H9 (cell line): ENCODE measurements at regions not wholly inside any gene's neighbourhood (a gene's known extent, or its start where the extent isn't known, plus 50 kb on each side); places are given as distances from the start of the nearest gene placed in this dataset.

Source experiments
- DNase-seq: peaks from one replicate; pipeline ENCODE4 v3.0.0-alpha.2; 2017
- H2AFZ ChIP-seq: one replicate; pipeline ENCODE4 v1.6.1; 2013; ENCODE audit warnings: mild to moderate bottlenecking, low read length, control low read depth, moderate library complexity
- H2AK5ac ChIP-seq: 2 replicates; pipeline ENCODE4 v1.6.1; 2013; ENCODE audit warnings: low read length, control low read depth, mixed read lengths; ENCODE audit not compliant: insufficient read length
- H2BK120ac ChIP-seq: one replicate; pipeline ENCODE4 v1.6.1; 2013; ENCODE audit warnings: low read depth, mild to moderate bottlenecking, low read length, control low read depth, inconsistent platforms; ENCODE audit not compliant: poor library complexity, severe bottlenecking
- H2BK12ac ChIP-seq: 2 replicates; pipeline ENCODE4 v1.6.1; 2013; ENCODE audit warnings: low read length, control low read depth, mixed read lengths, low read depth; ENCODE audit not compliant: insufficient read length
- H2BK15ac ChIP-seq: 2 replicates; pipeline ENCODE4 v1.6.1; 2013; ENCODE audit warnings: low read depth, low read length, control low read depth
- H2BK20ac ChIP-seq: one replicate; pipeline ENCODE4 v1.6.1; 2013; ENCODE audit warnings: low read depth, mild to moderate bottlenecking, low read length, control low read depth, inconsistent platforms; ENCODE audit not compliant: poor library complexity, severe bottlenecking
- H2BK5ac ChIP-seq: 2 replicates; pipeline ENCODE4 v1.6.1; 2013; ENCODE audit warnings: low read length, control low read depth, mixed read lengths; ENCODE audit not compliant: insufficient read length
- H3K14ac ChIP-seq: 2 replicates; pipeline ENCODE4 v1.6.1; 2013; ENCODE audit warnings: low read length, control low read depth; ENCODE audit not compliant: insufficient read depth
- H3K18ac ChIP-seq: 2 replicates; pipeline ENCODE4 v1.6.1; 2013; ENCODE audit warnings: low read depth, mild to moderate bottlenecking, mixed read lengths, low read length, control low read depth; ENCODE audit not compliant: insufficient read length
- H3K23ac ChIP-seq: 2 replicates; pipeline ENCODE4 v1.6.1; 2013; ENCODE audit warnings: low read length, control low read depth, mixed read lengths, low read depth; ENCODE audit not compliant: insufficient read length
- H3K23me2 ChIP-seq: 2 replicates; pipeline ENCODE4 v1.6.1; 2013; ENCODE audit warnings: low read depth, mild to moderate bottlenecking, mixed read lengths, low read length, control low read depth; ENCODE audit not compliant: insufficient read length, poor library complexity, severe bottlenecking
- H3K27ac ChIP-seq: 2 replicates; pipeline ENCODE4 v1.5.1; 2013; ENCODE audit warnings: low read length, control low read depth, mixed read lengths, low read depth; ENCODE audit not compliant: insufficient read length
- H3K27me3 ChIP-seq: 2 replicates; pipeline ENCODE4 v1.6.1; 2013; ENCODE audit warnings: low read length, control low read depth, inconsistent platforms; ENCODE audit not compliant: insufficient read depth
- H3K4ac ChIP-seq: 2 replicates; pipeline ENCODE4 v1.6.1; 2013; ENCODE audit warnings: low read depth, mild to moderate bottlenecking, control low read depth, inconsistent platforms, low read length, moderate library complexity
- H3K4me1 ChIP-seq: 2 replicates; pipeline ENCODE4 v1.6.1; 2013; ENCODE audit warnings: low read length, control low read depth, inconsistent platforms; ENCODE audit not compliant: insufficient read depth
- H3K4me2 ChIP-seq: 2 replicates; pipeline ENCODE4 v1.6.1; 2013; ENCODE audit warnings: low read length, control low read depth, mixed read lengths; ENCODE audit not compliant: insufficient read length, insufficient read depth
- H3K56ac ChIP-seq: 2 replicates; pipeline ENCODE4 v1.6.1; 2013; ENCODE audit warnings: low read depth, mild to moderate bottlenecking, mixed read lengths, low read length, control low read depth; ENCODE audit not compliant: insufficient read length
- H3K79me1 ChIP-seq: 2 replicates; pipeline ENCODE4 v1.6.1; 2013; ENCODE audit warnings: low read depth, mild to moderate bottlenecking, moderate library complexity, low read length, control low read depth, inconsistent platforms; ENCODE audit not compliant: insufficient read depth, poor library complexity, severe bottlenecking
- H3K79me2 ChIP-seq: 2 replicates; pipeline ENCODE4 v1.6.1; 2013; ENCODE audit warnings: low read length, control low read depth, inconsistent platforms; ENCODE audit not compliant: insufficient read depth
- H3K9ac ChIP-seq: 2 replicates; pipeline ENCODE4 v1.6.1; 2013; ENCODE audit warnings: low read length, control low read depth, mixed read lengths; ENCODE audit not compliant: insufficient read length; ENCODE audit errors: extremely low read depth
- H3K9me3 ChIP-seq: one replicate; pipeline ENCODE4 v1.6.1; 2013; ENCODE audit warnings: low read depth, low read length, inconsistent platforms; ENCODE audit not compliant: control insufficient read depth
- H3T11ph ChIP-seq: one replicate; pipeline ENCODE4 v1.6.1; 2013; ENCODE audit warnings: mild to moderate bottlenecking, low read length, control low read depth, inconsistent platforms
- H4K20me1 ChIP-seq: one replicate; pipeline ENCODE4 v1.6.1; 2013; ENCODE audit not compliant: control insufficient read depth, insufficient read length, insufficient read depth
- H4K5ac ChIP-seq: 2 replicates; pipeline ENCODE4 v1.6.1; 2013; ENCODE audit warnings: low read depth, mild to moderate bottlenecking, mixed read lengths, low read length, control low read depth; ENCODE audit not compliant: insufficient read length
- H4K8ac ChIP-seq: replicated peaks from 2 replicates; pipeline ENCODE4 v1.6.1; 2013; ENCODE audit warnings: low read length, control low read depth, mixed read lengths, low read depth; ENCODE audit not compliant: insufficient read length
- H4K91ac ChIP-seq: 2 replicates; pipeline ENCODE4 v1.6.1; 2013; ENCODE audit warnings: low read depth, mild to moderate bottlenecking, moderate library complexity, mixed read lengths, low read length, control low read depth; ENCODE audit not compliant: insufficient read length
- H3K27ac Mint-ChIP-seq, 3 experiments: 2 replicates in 2 of 3; 3 replicates in 1 of 3; pipeline ENCODE4 v1.8.0; 2020 to 2021; ENCODE audit warnings: mixed read lengths in 3 of 3, mild to moderate bottlenecking in 1 of 3, moderate library complexity in 1 of 3
- H3K27me3 Mint-ChIP-seq: 2 replicates; pipeline ENCODE4 v1.8.0; 2021; ENCODE audit warnings: low read depth, mild to moderate bottlenecking, moderate library complexity, mixed read lengths
- H3K36me3 Mint-ChIP-seq, 3 experiments: 2 replicates in 2 of 3; 3 replicates in 1 of 3; pipeline ENCODE4 v1.8.0; 2020 to 2021; ENCODE audit warnings: low read depth in 3 of 3, mixed read lengths in 3 of 3; ENCODE audit not compliant: insufficient read depth in 1 of 3
- H3K4me1 Mint-ChIP-seq, 2 experiments: 2 replicates each; pipeline ENCODE4 v1.8.0; 2020; ENCODE audit warnings: mixed read lengths in 2 of 2
- H3K4me3 Mint-ChIP-seq, 2 experiments: 2 replicates in 1 of 2; 3 replicates in 1 of 2; pipeline ENCODE4 v1.8.0; 2020 to 2021; ENCODE audit warnings: mild to moderate bottlenecking in 2 of 2, mixed read lengths in 2 of 2, moderate library complexity in 1 of 2
- H3K9me3 Mint-ChIP-seq, 2 experiments: 2 replicates in 1 of 2; 3 replicates in 1 of 2; pipeline ENCODE4 v1.8.0; 2020; ENCODE audit warnings: mild to moderate bottlenecking in 2 of 2, mixed read lengths in 2 of 2, moderate library complexity in 1 of 2
- CTCF ChIP-seq: fragments of 200-600 bp; sonication (generic); conservative IDR thresholded peaks from 3 replicates; pipeline ENCODE4 v1.8.0; 2021; ENCODE audit warnings: antibody characterized with exemption, mild to moderate bottlenecking

- H3K79me2 ChIP-seq = no peaks in the 10 kb centered on the region
- no peak overlapping the region for H3K56ac ChIP-seq
- no peak overlapping the region for H3K18ac ChIP-seq
- no peak overlapping the region for H3K27ac ChIP-seq
- H3K79me1 ChIP-seq = no peaks in the 10 kb centered on the region
- H2BK5ac ChIP-seq = no peak overlapping the region
- H4K5ac ChIP-seq = no peak overlapping the region
- peaks cover 20% of the 10 kb centered on the region for H3K9me3 ChIP-seq
- no peak overlapping the region for H3K23ac ChIP-seq
- no peak overlapping the region for H2AK5ac ChIP-seq
- no peaks in the 10 kb centered on the region for H4K20me1 ChIP-seq
- no peak overlapping the region for H3K4me2 ChIP-seq
- H3K4ac ChIP-seq = no peak overlapping the region
- H3K27me3 Mint-ChIP-seq = no peaks in the 10 kb centered on the region; the same call in 1 of the 2 replicates
- DNase-seq = no peak
- H3K9ac ChIP-seq = no peak overlapping the region
- peaks cover 6% of the 10 kb centered on the region in 3 experiments for H3K36me3 Mint-ChIP-seq
- no peak overlapping the region for H2BK120ac ChIP-seq
- no peak overlapping the region for H3K14ac ChIP-seq
- H3K9me3 Mint-ChIP-seq = peaks cover 65 to 70% of the 10 kb centered on the region in 2 experiments
- no peak overlapping the region for H4K91ac ChIP-seq
- no peak overlapping the region for H2AFZ ChIP-seq
- H3K27ac Mint-ChIP-seq = no peak overlapping the region
- H2BK12ac ChIP-seq = no peak overlapping the region
- no peak overlapping the region for H3K4me3 Mint-ChIP-seq
- no peak overlapping the region for H2BK15ac ChIP-seq
- H3K23me2 ChIP-seq = no peaks in the 10 kb centered on the region
- no peaks in the 10 kb centered on the region for H3K27me3 ChIP-seq
- no peak overlapping the region for H2BK20ac ChIP-seq
- no peaks in the 10 kb centered on the region for H3K4me1 ChIP-seq
- H3T11ph ChIP-seq = no peak overlapping the region
- no peaks in the 10 kb centered on the region for H3K4me1 Mint-ChIP-seq
- H4K8ac ChIP-seq = no peak overlapping the region
- no peak for TF ChIP-seq CTCF
Measured at GRCh38 chrX:152528193-152528592, 77.1 kb upstream of the GABRA3 start.
